ENCODE measurements at regions not wholly inside any gene's neighbourhood (a gene's known extent, or its start where the extent isn't known, plus 50 kb on each side); places are given as distances from the start of the nearest gene placed in this dataset. TPM values are rescaled to one million over a fixed set of nuclear protein-coding genes. Genes with fewer than 3 reads are reported as not detected.

DNA sequence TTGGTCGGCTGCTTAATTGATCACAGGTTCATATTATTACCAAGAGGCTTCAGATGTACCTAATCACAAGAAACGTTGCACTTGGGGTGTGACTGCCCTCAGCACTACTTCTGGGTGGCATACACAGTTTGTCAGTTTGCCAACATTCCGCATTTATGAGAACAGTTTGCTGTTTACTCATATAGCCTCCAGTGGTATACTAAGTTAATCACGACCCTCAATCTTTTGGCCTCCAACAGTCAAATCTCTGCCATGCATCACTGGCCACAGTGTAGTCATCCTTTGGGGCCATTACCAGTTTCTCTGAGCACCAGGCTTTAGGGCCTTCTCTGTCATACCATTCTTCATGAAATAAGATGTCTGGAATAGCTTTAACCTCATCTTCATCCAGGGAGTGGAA is 62.8 kb upstream of the BCL9 start:
- no peak for DNase-seq (ENCODE audit: low read depth in 4 of 6, low spot score in 6 of 6)
- WGBS (ENCODE audit: insufficient coverage): 87% methylated on average over 4 of the region's 4 CpGs

DNA sequence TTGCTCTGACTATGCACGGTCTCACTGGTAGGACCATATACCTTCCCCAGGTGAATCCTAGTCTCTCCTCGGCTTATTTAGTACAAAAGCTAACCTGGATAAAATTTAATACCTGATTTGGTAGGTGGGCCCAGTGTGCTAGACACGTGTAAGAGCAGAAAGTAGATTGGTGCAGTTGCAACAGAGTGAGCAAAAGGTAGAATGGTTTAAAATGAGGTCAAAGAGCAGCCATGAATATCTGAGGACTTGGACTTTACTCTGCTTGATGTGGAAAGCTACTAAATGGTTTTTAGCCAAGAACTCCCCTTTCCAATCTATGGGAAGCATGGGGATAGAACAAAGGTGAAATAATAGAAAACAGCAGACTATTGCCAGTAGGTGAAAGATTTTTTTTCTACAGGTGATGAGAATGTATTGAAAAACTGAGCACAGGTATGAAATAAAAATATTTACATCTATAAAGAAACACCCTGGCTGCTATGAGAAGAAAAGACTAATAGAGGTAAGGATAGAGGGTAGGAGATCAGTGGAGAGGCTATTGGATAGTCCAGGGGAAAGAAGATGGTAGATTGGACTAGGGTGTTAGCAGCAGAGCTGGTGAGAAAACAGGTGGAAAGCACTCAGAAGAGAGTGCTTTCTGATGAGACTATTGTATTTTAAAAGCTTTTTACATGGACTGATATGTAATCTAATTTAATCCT is 61.3 kb upstream of the BCL9 start:
- H3K27me3 ChIP-seq (ENCODE audit: control insufficient read depth, insufficient read depth, low read length): no peaks in the 10 kb centered on the region
- H3K27ac ChIP-seq (ENCODE audit: low read depth, low read length): no peak overlapping the region
- WGBS (ENCODE audit: insufficient coverage): no CpG with 5 or more reads among the region's 3 CpGs
- no peaks in the 10 kb centered on the region for H3K9me3 ChIP-seq (ENCODE audit: control insufficient read depth, insufficient read depth, low read length)
- no peaks in the 10 kb centered on the region for H3K36me3 ChIP-seq (ENCODE audit: control insufficient read depth, insufficient read depth, low read length)
- no peak for DNase-seq (ENCODE audit: low read depth in 4 of 6, low spot score in 6 of 6)
- no peak overlapping the region for H3K4me3 ChIP-seq (ENCODE audit: low read depth, low read length)
- no peaks in the 10 kb centered on the region for H3K4me1 ChIP-seq (ENCODE audit: control insufficient read depth, insufficient read depth, low read length)

More for the DNA sequence above, 62.8 kb upstream of the BCL9 start:
- H3K27me3 ChIP-seq (ENCODE audit: control insufficient read depth, insufficient read depth, low read length): no peaks in the 10 kb centered on the region
- H3K4me3 ChIP-seq (ENCODE audit: low read depth, low read length): no peak overlapping the region
- no peaks in the 10 kb centered on the region for H3K36me3 ChIP-seq (ENCODE audit: control insufficient read depth, insufficient read depth, low read length)
- H3K4me1 ChIP-seq (ENCODE audit: control insufficient read depth, insufficient read depth, low read length): no peaks in the 10 kb centered on the region
- no peak overlapping the region for H3K27ac ChIP-seq (ENCODE audit: low read depth, low read length)
- H3K9me3 ChIP-seq (ENCODE audit: control insufficient read depth, insufficient read depth, low read length): no peaks in the 10 kb centered on the region

DNA sequence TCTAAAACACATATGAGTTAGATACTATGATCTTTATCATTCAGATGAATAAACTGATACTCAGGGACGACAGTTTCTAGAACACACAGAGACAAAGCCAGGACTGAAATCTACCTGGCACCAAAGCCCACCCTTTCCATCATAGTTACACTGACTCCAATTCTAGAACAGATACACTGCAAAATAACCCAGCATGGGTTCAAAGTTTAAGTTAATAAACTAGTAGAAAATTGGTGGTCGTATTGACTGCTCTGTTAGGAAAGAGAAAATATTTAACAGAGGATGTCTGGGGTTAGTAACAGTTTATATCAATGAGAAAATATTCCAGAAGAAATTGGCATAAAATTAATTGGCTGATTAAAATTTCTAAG is 60.8 kb upstream of the BCL9 start:
- no peak for DNase-seq (ENCODE audit: low read depth in 4 of 6, low spot score in 6 of 6)
- Histone ChIP-seq H3K4me3 (ENCODE audit: low read depth, low read length) (no peak overlapping the region), H3K27me3 (ENCODE audit: control insufficient read depth, insufficient read depth, low read length) (no peaks in the 10 kb centered on the region), H3K27ac (ENCODE audit: low read depth, low read length) (no peak overlapping the region), H3K9me3 (ENCODE audit: control insufficient read depth, insufficient read depth, low read length) (no peaks in the 10 kb centered on the region), H3K4me1 (ENCODE audit: control insufficient read depth, insufficient read depth, low read length) (no peaks in the 10 kb centered on the region), H3K36me3 (ENCODE audit: control insufficient read depth, insufficient read depth, low read length) (no peaks in the 10 kb centered on the region)
- WGBS (ENCODE audit: insufficient coverage): no CpG with 5 or more reads among the region's 2 CpGs

DNA sequence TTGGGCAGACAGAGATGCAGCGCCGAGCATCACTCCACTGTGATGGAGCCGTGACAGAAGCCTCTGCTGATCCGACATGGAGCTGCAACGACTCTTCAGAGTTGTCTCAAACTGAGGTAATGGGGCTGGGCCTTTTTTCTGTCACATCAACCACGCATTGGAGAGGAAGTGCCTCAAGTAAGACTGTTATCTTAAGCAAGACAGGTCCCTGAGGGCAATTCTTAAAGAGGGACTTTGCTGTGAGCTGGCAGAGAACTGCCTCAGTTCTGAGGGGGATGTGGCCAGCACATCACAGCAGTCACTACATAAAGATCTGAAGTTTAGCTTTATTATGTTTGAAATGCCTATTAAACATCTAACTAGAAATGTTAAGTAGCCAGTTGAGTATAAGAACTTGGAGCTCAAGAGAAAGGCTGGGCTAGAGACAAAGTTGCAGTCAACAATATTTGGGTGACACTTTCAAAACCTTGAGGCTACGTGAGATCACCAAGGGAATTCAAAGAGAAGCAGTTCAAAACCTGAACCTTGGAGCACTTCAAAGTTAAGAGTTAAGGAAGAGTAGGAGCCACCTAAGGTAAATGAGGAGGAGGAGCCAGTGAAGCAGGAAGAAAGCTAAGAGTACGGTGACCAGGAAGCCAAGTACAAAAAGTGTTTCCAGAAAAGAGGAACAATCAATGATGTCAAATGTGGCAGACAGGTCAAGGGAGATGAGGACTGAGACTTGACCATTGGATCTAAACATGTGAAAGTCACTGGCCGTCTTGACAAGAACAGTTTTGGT is 54.2 kb upstream of the BCL9 start:
- Histone ChIP-seq H3K4me3 (ENCODE audit: low read depth, low read length) (no peak overlapping the region), H3K9me3 (ENCODE audit: control insufficient read depth, insufficient read depth, low read length) (no peaks in the 10 kb centered on the region), H3K4me1 (ENCODE audit: control insufficient read depth, insufficient read depth, low read length) (no peaks in the 10 kb centered on the region), H3K27ac (ENCODE audit: low read depth, low read length) (no peak overlapping the region), H3K36me3 (ENCODE audit: control insufficient read depth, insufficient read depth, low read length) (no peaks in the 10 kb centered on the region), H3K27me3 (ENCODE audit: control insufficient read depth, insufficient read depth, low read length) (peaks cover 2% of the 10 kb centered on the region)
- WGBS (ENCODE audit: insufficient coverage): 83% methylated on average over 8 of the region's 9 CpGs
- no peak for DNase-seq (ENCODE audit: low read depth in 4 of 6, low spot score in 6 of 6)

DNA sequence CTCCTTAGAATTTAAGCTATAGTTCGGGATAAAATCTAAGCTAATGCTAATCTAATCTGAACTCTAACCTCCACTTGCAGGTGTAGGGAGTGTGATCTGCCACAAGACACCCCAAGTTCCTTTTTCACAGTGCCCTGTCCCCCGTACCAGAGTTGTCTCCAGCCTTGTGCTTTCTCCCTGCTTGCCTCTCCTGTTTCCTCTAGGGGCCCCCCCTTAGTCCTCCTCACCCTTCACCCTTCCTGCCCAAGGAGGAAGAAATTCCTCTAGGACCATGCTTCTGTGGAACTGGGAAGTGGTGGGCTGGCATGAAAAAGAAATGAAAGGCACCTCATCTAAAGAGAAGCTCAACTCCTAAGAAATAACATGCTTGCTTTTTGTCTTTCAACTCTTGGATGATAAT is 50.2 kb upstream of the BCL9 start:
- no peaks in the 10 kb centered on the region for H3K4me1 ChIP-seq (ENCODE audit: control insufficient read depth, insufficient read depth, low read length)
- no CpG with 5 or more reads among the region's 2 CpGs for WGBS (ENCODE audit: insufficient coverage)
- no peak overlapping the region for H3K4me3 ChIP-seq (ENCODE audit: low read depth, low read length)
- H3K27me3 ChIP-seq (ENCODE audit: control insufficient read depth, insufficient read depth, low read length): peaks cover 2% of the 10 kb centered on the region
- DNase-seq (ENCODE audit: low read depth in 4 of 6, low spot score in 6 of 6): no peak
- no peaks in the 10 kb centered on the region for H3K9me3 ChIP-seq (ENCODE audit: control insufficient read depth, insufficient read depth, low read length)
- H3K36me3 ChIP-seq (ENCODE audit: control insufficient read depth, insufficient read depth, low read length): no peaks in the 10 kb centered on the region
- H3K27ac ChIP-seq (ENCODE audit: low read depth, low read length): no peak overlapping the region

Small RNA genes in the stretch of these regions (small RNA-seq; reads per million reads assigned to genes)
- not detected for gene RF00019 (ENCODE audit: low replicate concordance)
